ENCODE measurements at regions not wholly inside any gene's neighbourhood (a gene's known extent, or its start where the extent isn't known, plus 50 kb on each side); places are given as distances from the start of the nearest gene placed in this dataset.

GRCh38 chr1:230577537-230577936 is 64.7 kb upstream of the COG2 start:
- TF ChIP-seq ESRRG (CRISPR knock-in tag; IDR thresholded peaks at IDR 0.05): no peak
- no peak for TF ChIP-seq CREB5 (CRISPR knock-in tag; IDR thresholded peaks at IDR 0.05; ENCODE audit: low read depth)
- no peak for TF ChIP-seq PPARA (CRISPR knock-in tag; IDR thresholded peaks at IDR 0.05; ENCODE audit: borderline replicate concordance)
- no peak for TF ChIP-seq CSDC2 (CRISPR knock-in tag; IDR thresholded peaks at IDR 0.05)
- no peak for TF ChIP-seq ISL1 (CRISPR knock-in tag; IDR thresholded peaks at IDR 0.05)
- TF ChIP-seq PATZ1 (CRISPR knock-in tag; IDR thresholded peaks at IDR 0.05; ENCODE audit: borderline replicate concordance): no peak
- no peak for TF ChIP-seq RARB (CRISPR knock-in tag; IDR thresholded peaks at IDR 0.05)
- no peak for TF ChIP-seq CSRNP3 (CRISPR knock-in tag; IDR thresholded peaks at IDR 0.05)
- no peak for TF ChIP-seq ARNTL (CRISPR knock-in tag; IDR thresholded peaks at IDR 0.05; ENCODE audit: borderline replicate concordance, low read depth)
- no peak for TF ChIP-seq SNAI2 (CRISPR knock-in tag; IDR thresholded peaks at IDR 0.05)
- TF ChIP-seq ZC3H10 (CRISPR knock-in tag; IDR thresholded peaks at IDR 0.05): no peak
